ENCODE measurements at regions not wholly inside any gene's neighbourhood (a gene's known extent, or its start where the extent isn't known, plus 50 kb on each side); places are given as distances from the start of the nearest gene placed in this dataset.
A peak's percentile ranks its signal among the peaks of the same experiment; 100 is the strongest.

DNA sequence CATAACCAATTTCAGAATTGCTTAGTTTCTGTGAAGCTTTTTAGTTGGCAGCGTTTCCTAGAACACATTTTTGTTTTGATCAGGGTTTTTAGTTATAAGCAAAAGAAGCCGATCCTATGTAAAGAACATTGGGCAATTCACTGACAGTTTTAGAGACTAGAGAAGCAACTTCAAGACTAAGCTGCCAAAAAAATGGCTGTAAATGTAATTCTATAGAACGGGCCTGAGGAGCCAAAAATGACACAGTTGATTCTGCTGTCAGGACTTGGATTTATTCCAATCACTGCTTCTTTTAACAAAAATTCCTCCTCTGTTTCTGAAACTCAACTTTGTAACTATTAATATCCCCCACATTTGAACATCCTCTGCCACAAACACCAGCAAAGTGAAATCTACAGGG, 236.0 kb upstream of the EYS start:
- DNase-seq = peak; percentile 80

DNA sequence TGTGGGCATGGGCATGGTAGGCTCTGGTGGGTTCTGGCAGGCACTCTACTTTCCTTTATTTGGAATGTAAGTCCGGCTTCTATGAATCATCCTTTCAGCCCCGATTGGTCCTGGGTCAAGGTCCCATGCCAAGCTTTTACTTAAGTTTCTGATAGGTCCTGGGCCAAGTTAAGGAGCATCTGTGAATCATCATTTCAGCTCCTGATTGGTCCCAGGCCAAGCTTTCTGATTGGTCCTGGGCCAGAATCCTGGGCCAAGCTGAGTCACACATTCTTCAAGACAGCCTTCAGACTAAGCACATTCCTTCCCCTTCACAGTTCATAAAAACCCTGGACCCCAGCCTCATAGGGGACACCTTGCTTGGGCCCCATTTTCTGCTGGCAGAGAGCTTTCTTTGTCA, 231.0 kb upstream of the EYS start:
- peak; percentile 73 for DNase-seq

DNA sequence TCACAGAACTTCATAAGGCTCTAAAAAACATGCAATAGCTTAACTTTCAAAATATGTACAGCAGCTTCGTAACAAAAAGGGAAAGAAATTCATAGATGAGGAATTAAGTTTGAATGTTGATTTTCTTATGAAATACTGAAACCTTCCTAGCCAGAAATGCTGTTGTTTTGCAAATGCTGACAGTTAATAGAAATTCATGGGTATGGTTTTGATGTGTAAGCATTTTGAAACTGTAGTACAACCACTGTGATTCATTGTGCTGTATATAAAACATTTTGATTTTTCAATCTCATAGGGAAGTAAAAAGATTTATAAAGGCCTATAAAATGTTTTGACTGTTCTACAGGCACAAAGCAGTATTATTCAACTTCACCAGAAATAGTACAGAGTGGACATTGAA, 228.4 kb upstream of the EYS start:
- no peak for DNase-seq

DNA sequence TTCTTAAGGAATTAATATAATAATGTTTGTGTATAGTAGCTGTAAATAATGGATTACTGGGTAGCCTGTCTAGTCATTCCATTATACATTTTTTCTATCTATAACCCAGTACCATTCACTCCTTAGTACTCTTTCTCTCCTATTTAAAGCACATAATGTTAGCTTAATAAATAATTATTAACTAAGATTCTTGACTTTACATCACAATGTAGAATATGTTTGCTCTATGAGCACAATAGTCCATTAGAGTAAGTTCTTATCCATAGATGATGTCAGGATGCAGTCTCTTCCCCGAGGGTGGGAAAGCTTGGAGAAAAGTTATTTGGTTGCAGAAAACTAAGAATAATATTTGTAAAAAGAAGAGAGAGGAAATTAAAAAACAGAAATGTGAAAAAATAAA, 226.4 kb upstream of the EYS start:
- no peak for DNase-seq

DNA sequence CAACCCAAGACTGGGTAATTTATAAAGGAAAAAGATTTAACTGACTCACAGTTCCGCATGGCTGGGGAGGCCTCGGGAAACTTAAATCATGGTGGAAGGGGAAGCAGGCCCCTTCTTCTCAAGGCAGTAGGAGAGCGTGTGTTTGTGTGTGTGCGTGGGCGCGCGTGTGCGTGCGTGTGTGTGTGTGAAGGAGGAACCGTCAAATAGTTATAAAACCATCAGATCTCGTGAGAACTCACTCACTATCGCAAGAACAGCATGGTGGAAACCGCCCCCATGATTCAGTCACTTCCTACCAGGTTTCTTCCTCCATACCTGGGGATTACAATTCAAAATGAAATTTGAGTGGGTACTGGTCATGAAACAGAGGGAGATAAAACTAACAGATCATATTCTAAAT, 220.1 kb upstream of the EYS start:
- DNase-seq = no peak

DNA sequence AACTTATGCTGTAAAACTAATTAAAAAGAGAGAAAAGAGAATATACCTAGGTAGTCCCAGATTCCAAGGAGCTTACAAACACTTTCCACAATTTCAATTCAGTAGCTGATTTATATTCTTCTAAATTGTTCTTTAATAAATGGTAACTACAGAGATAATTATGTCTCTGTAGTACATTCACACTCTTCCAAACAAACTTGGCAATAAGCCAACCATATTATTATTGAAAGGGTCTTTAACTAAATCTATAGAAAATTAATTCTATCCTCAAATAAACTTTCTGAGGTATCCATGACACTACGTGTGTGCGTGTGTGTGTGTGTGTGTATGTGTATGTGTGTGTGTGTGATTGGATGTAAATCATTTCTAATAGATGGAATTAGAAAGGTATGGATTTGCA, 217.4 kb upstream of the EYS start:
- DNase-seq = no peak

DNA sequence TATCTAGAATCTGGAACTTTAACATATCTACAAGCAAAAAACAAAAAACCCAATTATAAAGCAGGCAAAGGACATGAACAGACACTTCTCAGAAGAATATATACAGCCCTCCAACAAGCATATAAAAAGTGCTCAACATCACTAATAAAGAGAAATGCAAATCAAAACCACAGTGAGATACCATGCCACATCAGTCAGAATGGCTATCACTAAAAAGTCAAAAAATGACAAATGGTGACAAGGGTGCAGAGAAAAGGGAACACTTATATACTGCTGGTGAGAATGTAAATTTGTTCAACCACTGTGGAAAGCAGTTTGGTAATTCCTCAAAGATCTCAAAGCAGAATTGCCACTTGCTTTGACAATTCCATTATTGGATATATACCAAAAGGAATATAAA, 215.0 kb upstream of the EYS start:
- DNase-seq = no peak

DNA sequence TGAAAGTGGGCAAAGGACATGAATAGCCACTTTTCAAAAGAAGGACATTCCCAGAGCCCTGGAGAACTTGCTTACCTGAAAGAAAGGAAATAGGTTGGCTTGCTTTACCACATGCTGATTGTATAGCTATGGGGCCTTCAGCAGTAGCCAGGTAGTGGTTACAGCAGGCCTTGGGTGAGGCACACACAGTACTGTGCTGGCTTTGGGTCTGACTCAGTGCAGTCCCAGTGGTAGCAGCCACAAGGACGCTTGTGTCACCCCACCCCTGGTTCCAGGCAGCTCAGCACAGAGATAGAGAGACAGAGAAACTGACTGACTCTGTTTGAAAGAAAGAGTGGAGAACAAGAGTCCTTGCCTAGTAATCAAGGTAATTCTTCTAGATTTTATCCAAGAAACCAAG, 201.0 kb upstream of the EYS start:
- no peak for DNase-seq

DNA sequence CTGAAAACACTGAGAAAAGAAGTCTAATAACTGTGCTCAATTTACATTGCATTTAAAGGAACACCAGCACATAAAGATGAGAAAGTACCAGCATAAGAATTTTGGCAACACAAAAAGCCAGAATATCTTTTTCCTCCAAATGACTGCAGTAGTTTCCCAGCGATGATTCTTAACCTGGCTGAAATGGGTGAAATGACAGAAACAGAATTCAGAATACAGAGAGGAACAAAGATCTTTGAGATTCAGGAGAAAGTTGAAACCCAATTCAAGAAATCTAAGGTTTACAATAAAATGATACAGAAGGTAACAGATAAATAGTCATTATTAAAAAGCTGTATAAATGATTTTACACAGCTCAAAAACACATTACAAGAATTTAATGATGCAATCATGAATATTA, 197.0 kb upstream of the EYS start:
- DNase-seq = no peak

DNA sequence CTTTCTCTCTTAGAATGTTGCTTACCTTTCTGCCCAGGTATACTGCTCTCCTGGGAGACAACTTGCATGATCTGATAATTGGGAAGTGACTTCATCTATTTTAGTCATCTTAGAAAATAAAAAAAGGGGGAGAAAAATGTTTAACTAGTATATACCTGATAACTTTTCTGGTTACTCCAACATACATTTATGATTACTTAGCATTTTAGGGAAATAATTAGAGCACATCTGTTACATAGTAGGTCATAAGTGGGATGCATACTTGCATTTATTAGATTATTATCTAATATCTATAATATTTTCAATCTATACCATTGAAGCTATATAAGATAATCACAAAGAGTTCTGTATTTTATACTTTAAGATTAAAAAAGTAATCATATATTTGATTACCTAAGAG, 193.9 kb upstream of the EYS start:
- DNase-seq = no peak

DNA sequence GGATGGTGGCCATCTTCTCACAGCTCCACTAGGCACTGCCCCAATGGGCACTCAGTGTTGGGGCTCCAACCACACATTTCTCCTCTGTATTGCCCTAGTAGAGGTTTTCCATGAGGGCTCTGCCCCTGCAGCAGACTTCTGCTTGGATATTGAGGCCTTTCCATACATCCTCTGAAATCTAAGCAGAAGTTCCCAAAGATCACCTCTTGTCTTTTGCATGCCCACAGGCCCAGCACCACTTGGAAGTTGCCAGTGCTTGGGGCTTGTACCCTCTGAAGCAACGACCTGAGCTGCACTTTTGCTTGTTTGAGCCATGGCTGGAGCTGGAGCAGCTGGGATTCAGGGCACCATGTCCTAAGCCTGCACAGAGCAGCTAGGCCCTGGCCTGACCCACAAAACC, 189.1 kb upstream of the EYS start:
- no peak for DNase-seq

DNA sequence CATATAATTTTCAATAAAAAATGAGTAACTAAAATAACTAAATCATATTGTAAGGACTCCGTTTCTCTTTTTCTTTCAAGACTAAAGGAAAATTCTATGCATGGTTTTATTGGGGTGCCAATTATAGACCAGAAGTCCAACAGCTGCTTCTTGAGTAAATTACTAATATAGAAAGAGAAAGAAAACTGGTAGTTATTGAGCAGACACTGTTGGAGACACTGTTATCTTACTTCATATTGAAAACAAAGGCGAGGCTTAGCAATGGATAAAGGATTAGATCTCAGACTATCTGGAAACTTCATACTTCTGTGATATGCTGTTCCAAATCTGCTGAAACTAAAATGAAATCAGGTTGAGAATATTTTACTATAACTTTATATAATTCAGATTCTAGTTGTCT, 169.6 kb upstream of the EYS start:
- DNase-seq = no peak

DNA sequence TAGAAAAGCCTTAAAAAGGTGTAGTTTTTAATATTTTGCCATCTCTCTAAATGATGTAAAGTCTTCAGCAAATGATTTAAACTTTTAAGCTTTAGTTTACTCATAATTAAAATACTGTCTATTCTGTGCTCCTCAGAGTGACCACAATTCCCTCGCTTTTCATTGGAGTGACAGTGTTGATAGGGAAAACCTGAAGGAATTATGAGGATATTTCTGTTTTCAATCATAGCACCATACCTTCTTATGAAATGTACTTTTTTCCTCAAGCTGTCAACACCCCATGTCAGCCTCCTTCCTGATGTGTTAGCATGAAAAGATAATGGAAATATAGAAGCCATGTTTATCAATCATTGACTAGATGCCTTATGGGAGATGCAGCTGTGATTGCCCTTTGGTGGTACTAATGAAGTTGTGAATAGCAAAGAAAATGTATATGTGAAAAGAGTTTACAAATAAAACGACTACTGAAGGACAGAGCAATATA, 145.4 kb upstream of the EYS start:
- DNase-seq = no peak

DNA sequence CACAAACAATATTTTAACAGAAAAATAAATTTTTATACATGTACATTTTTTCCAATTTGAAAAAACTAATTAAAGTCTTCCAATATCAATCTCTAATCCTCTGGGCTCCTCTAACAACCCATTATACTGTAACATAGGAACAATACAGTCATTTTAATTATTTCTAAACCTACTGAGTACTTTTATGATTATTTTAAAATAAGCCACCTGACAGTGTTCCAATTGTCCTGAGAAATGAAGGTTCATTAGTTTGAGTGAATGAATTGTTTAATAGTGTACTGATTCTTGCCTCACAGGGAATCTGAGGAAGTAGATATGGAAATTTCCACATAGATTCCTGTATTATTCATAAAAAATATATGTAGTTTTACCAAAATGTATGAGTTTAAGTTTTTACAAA, 123.1 kb upstream of the EYS start:
- DNase-seq = no peak

DNA sequence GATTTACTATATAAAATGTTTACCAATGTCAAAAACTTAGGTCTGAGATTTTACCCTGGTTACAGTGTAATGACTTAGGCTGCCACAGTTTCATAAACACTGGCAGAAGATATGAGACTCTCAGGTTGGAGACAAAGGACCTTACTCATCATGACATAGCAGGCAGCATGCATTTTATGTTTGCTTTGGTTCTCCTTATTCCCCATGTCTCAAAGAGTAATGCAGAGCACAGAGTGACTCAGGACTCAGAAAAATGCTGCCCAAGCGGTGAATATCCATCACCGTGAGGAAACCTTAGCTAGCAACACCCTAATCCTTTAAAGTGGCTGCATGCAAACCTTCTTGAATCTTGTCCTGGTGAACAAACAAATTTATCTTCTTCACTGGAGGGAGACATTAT, 112.1 kb upstream of the EYS start:
- no peak for DNase-seq

DNA sequence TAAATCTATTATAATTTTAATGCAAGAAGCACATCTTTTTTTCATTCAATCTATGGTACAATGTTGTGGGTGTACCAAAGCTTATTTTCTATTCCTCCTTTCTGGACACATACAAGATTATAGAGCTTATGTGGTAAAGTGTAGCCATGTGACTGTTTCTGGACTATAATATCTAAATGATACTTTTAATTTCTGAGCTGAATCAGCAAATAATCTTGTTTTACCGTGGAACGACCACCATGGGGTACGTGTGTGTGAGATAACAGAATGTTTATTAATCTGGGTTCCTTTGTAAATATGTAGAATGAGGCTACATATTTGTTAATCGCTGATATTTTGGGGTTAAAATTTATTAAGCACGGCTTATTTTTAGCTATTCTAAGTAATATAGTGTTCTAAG, 111.5 kb upstream of the EYS start:
- no peak for DNase-seq

DNA sequence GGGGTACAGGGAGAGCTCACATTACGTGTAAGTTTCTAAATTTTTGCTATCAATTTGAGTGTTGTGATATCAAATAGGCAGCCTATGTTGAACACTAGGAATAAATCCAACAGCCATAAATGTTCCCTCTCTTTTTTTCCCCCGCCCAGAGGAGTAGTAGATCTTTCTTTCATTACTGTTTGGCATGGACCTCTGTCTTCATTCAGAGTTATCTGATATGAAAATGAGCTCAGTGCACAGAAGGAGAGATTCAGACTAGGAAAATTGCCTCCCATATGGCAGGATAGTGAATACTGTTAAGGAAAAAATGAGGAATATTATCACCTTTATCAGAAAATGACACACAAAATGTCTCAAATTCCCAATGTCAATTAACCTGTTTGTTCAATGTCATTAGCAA, 110.0 kb upstream of the EYS start:
- DNase-seq = peak; percentile 24

DNA sequence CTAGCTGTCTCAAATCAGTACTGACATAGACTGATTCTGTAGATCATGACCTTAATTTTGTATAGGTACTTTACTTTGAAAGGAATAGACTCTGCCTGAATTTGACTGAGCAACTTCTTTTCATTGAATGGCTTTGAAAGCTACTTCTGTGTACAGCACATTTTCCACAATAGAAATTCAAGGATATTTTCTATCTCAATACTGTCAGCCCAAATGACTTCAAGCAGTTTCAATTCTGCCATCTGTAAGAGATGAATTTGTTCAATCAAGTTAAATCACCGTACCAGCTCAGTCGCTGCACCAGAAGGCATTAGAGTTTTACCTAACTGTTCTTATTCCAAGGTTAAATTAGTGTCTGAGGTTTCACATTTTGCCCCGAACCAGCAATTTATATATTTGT, 107.0 kb upstream of the EYS start:
- no peak for DNase-seq

DNA sequence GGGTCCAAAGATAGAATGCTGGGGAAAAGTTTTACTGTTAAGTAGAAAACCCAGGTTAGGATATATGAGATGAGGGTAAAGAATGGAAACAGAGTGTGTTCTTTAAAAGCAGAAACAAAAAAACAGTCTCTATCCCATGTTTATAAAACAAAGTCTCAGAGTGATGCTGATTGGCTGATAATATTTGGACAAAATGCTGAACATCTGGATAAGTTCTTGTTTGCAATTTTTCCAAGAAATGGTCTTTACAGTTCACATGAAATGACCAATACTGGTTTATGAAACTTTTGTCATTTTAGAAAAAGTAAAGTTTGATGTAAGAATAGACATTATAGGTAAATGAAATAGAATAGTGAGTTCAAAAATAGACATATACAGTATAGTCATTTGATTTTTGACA, 96.2 kb upstream of the EYS start:
- no peak for DNase-seq

DNA sequence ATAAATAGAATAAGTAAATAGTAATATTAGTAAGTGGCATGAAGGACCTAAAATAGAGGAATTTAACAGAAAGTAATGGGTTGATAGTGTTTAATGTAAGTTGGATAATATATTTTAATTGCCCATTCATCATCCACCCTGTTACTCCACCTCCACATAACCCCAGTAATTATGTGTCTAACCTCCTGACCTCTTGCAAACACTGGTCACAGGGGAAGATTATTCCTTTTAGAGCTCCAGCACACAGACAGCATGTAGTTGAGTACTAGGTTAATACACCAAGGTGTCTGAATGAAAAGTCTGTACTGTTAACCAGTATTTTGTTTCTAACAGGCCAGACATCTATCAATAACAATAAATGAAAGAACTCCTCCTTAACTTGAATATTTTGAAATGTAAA, 92.4 kb upstream of the EYS start:
- no peak for DNase-seq

DNA sequence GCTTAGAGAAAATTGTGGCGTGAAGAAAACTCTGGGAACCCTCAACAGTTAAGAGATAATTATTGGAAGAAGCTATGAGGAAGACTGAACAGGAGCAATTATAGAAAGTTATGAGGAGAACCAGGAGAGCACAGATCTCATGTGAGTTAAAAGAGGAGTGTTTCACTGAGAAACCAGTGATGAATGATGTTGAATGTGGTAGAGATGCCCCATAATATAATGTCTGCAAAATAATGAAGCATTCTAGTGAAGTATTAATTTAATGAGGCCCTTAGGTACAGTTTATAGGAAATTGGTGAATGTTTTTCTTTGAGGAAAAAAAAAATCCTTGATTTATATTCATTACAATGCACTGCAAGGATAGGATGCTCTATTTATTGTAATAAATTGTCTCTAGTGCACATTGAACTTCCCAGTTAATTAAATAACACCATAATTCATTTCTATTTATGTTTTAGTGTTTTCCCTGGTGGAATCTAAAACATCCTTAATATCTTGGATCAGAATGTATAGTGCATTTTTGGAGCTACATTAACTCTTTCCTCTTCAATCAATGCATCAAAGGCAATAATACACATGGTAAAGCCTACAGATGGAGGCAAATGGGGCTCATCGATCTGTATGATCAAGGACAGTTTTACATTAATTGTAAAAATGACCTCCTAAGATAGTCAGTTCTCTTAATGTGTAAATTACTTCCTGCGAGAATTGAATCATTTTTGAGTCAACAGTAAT, 91.4 kb upstream of the EYS start:
- DNase-seq = no peak

DNA sequence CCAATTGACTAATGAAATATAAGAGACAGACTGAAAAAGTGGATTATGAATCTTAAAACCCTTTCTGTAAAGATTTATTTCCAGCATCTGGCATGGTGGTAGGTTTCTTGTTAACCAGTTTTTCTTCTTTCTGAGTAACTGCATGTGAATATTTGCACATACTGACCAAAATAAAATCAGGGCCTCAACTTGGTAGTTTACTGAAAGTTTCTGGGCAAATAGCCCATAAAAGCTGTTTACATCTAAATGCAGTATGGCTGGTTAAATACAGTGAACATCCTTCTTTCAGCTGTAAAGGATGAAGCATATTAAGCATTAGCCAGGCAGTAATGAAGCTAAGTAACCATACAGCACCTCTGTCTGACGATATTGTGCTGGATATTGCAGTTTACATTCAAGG, 83.6 kb upstream of the EYS start:
- no peak for DNase-seq

DNA sequence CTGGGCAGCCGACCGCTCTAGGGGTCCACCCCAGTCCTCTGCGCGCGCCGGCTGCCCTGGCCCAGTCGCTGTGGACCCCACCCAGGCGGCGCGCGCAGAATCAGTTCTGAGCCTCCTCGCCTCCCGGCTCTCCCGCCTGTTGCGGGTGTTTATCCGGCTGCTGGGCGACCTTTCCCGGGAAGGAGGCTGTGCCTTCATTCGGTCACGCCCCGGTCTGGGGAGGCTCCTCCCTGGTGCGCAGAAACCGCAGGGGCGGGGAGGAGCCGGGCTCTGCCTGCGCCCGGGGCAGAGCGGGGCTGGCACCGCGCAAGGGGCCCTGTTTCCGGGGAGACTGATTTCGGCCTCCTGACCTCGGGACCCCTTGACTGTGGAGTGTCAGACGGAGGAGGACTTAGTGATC, 80.8 kb upstream of the EYS start:
- no peak for DNase-seq

DNA sequence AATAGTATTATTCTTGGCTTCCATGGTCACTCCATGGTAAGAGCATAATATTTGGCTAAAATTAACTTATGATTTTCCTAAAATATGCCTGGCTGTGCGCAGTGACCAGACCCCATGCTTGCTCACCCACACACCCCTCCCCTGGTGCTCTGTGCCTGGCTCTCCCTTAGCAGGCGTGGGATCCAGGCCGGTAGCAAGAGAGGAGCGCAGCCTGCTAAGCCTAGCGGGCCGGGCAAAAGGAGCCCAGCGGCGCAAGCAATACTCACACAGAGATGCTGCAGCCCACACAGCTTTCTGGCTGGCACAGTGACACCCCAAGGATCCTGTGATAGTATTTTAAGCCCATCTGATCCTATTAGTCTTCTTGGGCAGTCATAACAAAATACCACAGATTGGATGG, 79.8 kb upstream of the EYS start:
- no peak for DNase-seq

DNA sequence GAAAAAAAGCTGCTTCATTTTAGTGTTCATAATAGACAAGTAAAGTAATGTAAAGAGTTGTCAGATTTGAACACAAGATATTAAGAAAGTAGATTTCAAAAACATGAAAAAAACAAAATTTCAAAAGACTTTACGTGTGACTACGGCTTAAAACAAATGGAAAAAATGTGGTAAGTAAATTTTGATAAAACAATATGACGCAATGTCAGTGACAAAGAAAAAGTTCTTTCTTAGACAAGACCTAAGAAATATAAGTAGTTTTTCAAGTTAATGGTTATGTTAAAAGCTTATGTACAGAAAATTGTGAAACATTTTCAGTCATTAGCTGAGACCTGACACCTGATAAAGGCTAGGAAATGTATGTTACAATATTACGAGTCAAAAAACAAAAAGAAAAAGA, 73.7 kb upstream of the EYS start:
- DNase-seq = no peak
